Left ventricle myocardium inferior (tissue), 1 donor: ENCODE measurements at regions not wholly inside any gene's neighbourhood (a gene's known extent, or its start where the extent isn't known, plus 50 kb on each side); places are given as distances from the start of the nearest gene placed in this dataset.

ENCODE experiments used
- DNase-seq: peaks from one replicate; pipeline ENCODE4 v3.0.0-alpha.2; 2020
- H3K27ac ChIP-seq: fragments of 200-600 bp; replicated peaks from 2 replicates; pipeline ENCODE4 v1.8.0; 2021
- H3K27me3 ChIP-seq: fragments of 200-600 bp; 2 replicates; pipeline ENCODE4 v1.8.0; 2021; ENCODE audit warnings: low read depth
- H3K36me3 ChIP-seq: fragments of 200-600 bp; 2 replicates; pipeline ENCODE4 v1.8.0; 2021
- H3K4me1 ChIP-seq: fragments of 200-600 bp; 2 replicates; pipeline ENCODE4 v1.8.0; 2021
- H3K4me3 ChIP-seq: fragments of 200-600 bp; 2 replicates; pipeline ENCODE4 v1.8.0; 2021; ENCODE audit warnings: mild to moderate bottlenecking, moderate library complexity
- H3K9me3 ChIP-seq: fragments of 200-600 bp; replicated peaks from 2 replicates; pipeline ENCODE4 v1.8.0; 2021
- intact Hi-C: fragments of 100-400 bp; cut with micrococcal nuclease; formaldehyde crosslinking; loops from one replicate; pipeline ENCODE4 v1.11.0; 2022
- TF ChIP-seq, protein P1 (sequence below): fragments of 200-600 bp; IDR thresholded peaks from 2 replicates; pipeline ENCODE4 v1.8.0; 2021; ENCODE audit warnings: antibody characterized with exemption, mild to moderate bottlenecking, borderline replicate concordance
- donor health status: DM: no; HTN: yes; CAD: no; lungs with severe emphysema.

DNA sequence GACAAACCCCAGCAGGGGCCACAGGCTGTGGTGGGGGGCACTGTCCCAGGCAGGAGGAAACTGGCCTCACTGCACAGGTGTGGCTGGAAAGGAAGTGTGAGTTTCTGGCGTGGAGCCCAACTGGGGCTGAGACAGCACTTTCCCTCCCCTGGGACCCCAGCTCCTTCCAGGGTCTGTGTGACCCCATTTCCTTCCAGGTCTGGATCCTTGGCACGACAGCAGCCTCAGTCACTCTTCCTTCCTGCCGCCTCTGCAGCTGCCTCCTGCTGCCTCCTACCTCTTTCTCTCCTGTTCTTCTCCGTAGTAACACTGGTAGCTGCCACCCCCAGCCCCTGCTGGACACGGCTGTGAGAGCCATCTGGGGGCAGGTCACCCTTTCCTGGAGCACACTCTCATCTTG, 88.0 kb downstream of the SIK1 start:
- peak; percentile 41 for DNase-seq
- H3K4me1 ChIP-seq, result peaks cover 38% of the 10 kb centered on the region
- H3K27me3 ChIP-seq, result no peaks in the 10 kb centered on the region
- TF ChIP-seq, protein P1, sequence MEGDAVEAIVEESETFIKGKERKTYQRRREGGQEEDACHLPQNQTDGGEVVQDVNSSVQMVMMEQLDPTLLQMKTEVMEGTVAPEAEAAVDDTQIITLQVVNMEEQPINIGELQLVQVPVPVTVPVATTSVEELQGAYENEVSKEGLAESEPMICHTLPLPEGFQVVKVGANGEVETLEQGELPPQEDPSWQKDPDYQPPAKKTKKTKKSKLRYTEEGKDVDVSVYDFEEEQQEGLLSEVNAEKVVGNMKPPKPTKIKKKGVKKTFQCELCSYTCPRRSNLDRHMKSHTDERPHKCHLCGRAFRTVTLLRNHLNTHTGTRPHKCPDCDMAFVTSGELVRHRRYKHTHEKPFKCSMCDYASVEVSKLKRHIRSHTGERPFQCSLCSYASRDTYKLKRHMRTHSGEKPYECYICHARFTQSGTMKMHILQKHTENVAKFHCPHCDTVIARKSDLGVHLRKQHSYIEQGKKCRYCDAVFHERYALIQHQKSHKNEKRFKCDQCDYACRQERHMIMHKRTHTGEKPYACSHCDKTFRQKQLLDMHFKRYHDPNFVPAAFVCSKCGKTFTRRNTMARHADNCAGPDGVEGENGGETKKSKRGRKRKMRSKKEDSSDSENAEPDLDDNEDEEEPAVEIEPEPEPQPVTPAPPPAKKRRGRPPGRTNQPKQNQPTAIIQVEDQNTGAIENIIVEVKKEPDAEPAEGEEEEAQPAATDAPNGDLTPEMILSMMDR, result no peak
- H3K27ac ChIP-seq, result peak overlapping the region; percentile 44
- H3K36me3 ChIP-seq, result no peaks in the 10 kb centered on the region
- no peak overlapping the region for H3K4me3 ChIP-seq
- intact Hi-C loops, result no loop called here
- H3K9me3 ChIP-seq, result no peaks in the 10 kb centered on the region

DNA sequence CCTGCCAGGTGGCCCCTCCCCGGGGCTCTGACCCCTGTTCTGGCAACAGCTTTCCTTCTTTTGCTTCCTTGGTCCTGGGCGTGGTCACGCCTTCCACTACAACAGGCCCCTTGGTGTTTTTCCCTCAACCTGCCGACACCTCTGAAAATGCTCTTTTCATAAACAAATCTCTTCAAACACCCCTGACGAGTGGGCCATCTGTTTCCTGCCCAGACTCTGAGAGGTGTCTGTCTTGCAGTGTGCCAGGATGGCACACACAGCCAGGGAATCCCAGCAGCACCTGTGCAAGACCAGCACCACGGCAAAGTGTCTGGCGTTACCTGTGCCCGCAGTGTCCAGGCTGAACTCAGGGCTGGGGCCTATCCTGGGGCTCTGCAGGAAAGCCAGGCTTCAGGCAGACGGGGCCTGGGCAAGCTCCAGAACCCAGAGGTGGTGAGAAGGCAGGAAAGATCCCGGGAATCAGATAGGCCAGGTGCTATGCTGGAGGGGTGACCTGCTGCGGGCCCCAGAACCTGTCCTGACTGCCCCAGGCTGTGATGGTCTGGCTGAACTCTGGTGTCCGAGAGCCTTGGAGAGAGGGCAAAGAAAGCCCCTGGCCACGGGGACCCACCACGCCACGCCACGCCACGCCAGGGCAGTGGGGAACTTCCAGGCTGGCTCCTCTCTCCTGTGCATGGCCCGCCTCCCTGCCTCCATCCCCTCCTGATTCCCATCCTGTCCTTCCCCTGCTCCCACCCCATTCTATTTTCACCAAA, 88.9 kb downstream of the SIK1 start:
- H3K27ac ChIP-seq, result no peak overlapping the region

DNA sequence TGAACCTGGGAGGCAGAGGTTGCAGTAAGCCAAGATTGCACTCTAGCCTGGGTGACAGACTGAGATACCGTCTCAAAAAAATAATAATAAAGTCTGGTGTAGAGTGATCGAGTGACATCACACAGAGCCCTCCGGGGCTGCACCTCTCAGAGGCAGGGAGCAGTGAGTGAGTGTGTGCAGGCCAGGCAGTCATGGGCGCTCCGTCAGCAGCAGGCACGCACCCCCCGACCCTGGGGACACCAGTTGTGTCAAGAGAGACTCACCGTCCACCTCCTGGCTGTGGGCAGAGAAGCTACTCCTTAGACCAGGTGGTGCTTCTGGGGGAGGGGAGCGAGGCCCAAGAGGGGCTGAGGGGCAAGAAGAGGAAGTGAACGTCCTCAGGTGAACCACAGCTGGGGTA, 91.8 kb downstream of the SIK1 start:
- TF ChIP-seq, protein P1, result no peak
- no peak overlapping the region for H3K4me3 ChIP-seq
- peaks cover 43% of the 10 kb centered on the region for H3K4me1 ChIP-seq
- H3K27ac ChIP-seq, result no peak overlapping the region
- H3K27me3 ChIP-seq, result no peaks in the 10 kb centered on the region
- H3K9me3 ChIP-seq, result no peaks in the 10 kb centered on the region
- intact Hi-C loops, result no loop called here
- no peak for DNase-seq
- H3K36me3 ChIP-seq, result no peaks in the 10 kb centered on the region

More for the DNA sequence above, 88.9 kb downstream of the SIK1 start:
- no peaks in the 10 kb centered on the region for H3K9me3 ChIP-seq
- H3K4me3 ChIP-seq, result no peak overlapping the region
- no peaks in the 10 kb centered on the region for H3K27me3 ChIP-seq
- TF ChIP-seq, protein P1, result no peak
- no peak for DNase-seq
- peaks cover 47% of the 10 kb centered on the region for H3K4me1 ChIP-seq
- H3K36me3 ChIP-seq, result no peaks in the 10 kb centered on the region
- intact Hi-C loops, result no loop called here

DNA sequence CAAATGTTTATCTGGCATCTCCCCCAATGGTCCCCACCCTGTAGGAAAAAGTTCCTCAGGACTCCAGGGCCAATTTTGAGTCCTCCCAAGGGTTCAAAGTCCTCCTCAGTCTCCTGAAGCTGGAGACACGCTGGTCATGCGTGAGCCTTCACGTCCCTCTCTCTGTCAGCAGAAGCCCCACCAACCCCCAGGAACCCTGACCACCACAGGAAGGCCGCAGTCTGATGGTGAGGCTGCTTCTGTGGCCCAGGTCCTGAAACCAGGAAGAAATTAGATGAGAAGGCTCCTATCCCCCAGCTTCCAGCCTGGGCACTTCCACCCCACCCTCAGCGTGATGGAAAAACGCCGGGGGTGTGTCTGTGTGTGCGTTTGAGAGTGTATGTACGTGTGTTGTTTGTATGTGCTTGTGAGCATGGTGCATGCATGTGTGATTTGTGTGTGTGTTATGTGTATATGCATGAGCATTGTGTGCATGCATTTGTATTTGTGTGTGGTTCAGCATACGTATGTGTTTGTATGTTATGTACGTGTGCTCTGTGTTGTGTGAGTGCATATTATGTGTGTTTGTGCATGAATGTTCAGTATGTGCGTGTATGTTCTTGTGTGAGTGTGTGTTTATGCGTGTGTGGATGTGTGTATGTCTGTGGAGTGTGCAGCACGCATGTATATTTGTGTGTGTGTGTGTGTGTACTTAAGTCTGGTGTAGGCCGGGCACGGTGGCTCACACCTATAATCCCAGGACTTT, 92.5 kb downstream of the SIK1 start:
- no peak overlapping the region for H3K4me3 ChIP-seq
- H3K27ac ChIP-seq, result no peak overlapping the region
- no peaks in the 10 kb centered on the region for H3K9me3 ChIP-seq
- no peaks in the 10 kb centered on the region for H3K36me3 ChIP-seq
- H3K4me1 ChIP-seq, result peaks cover 36% of the 10 kb centered on the region
- intact Hi-C loops, result no loop called here
- TF ChIP-seq, protein P1, result no peak
- no peak for DNase-seq
- no peaks in the 10 kb centered on the region for H3K27me3 ChIP-seq

DNA sequence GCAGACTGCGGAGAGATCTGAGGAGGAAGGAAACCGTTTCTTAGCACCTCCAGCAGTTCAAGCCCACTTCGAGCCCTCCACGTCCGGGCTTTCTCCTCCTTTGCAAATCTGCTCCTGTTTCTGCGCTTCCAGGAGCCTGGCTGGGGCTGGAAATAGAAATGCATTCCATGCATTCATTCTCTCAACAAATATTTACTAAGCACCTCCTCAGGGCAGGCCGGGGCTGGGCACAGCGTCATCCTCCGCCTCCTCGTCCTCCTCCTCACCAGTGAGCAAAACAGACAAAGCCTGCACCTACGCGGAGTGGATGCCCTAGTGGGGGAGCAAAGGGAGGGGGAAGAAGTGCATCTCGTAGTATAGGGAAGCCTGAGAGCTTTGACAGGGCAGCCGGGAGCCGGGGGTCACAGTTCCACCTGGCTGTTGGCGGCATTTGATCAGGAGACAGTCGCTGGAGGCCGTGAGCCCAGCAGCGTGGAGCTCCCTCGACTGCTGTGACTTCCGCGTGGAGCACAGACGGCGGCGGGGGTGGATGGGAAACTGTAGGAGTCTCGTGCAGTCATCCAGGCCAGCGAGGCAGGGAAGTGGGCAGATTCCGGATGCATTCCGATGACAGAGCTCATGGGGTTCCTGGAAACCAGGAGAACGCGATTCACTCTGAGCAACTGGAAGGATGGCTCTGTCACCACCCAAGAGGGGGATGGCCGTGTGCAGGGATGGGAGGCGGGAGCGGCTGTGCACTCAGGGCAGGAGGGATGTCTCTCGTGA, 93.5 kb downstream of the SIK1 start:
- peak overlapping the region; percentile 43 for H3K4me3 ChIP-seq
- H3K4me1 ChIP-seq, result peaks cover 27% of the 10 kb centered on the region
- intact Hi-C loops, result no loop called here
- no peaks in the 10 kb centered on the region for H3K36me3 ChIP-seq
- no peaks in the 10 kb centered on the region for H3K27me3 ChIP-seq
- TF ChIP-seq, protein P1, result no peak
- peak; percentile 38 for DNase-seq
- H3K27ac ChIP-seq, result peak overlapping the region; percentile 72
- H3K9me3 ChIP-seq, result no peaks in the 10 kb centered on the region
